ENCODE measurements at regions not wholly inside any gene's neighbourhood (a gene's known extent, or its start where the extent isn't known, plus 50 kb on each side); places are given as distances from the start of the nearest gene placed in this dataset.

- TF ChIP-seq CTCF (IDR thresholded peaks at IDR 0.05) (no peak), POLR2A (IDR thresholded peaks at IDR 0.05) (no peak)
Measured at GRCh38 chrX:117483950-117484349, 632.7 kb downstream of the KLHL13 start.

All from vagina (tissue), 2 donors.